K562 (cell line): ENCODE measurements at regions not wholly inside any gene's neighbourhood (a gene's known extent, or its start where the extent isn't known, plus 50 kb on each side); places are given as distances from the start of the nearest gene placed in this dataset.

Experiments used
- ATAC-seq: fragments of 200-7000 bp; cut with Tn5 transposase; 3 replicates; pipeline ENCODE4 v1.9.1; 2020; ENCODE audit warnings: moderate library complexity
- BruUV-seq: library from RNA; stranded (reverse); fragments of 400-500 nt; replicated peaks from 2 replicates; lab custom pipeline; 2021; lab: Mats Ljungman, UMichigan
- CTCF ChIA-PET: fragments of 300-600 bp; formaldehyde crosslinking; extraction: SDS; loops from one replicate; lab custom pipeline; 2021; ENCODE audit warnings: low intra/inter-chr PET ratio; lab: Yijun Ruan, JAX
- POLR2A ChIA-PET: fragments of 300-600, 350-650 bp; sonication (Branson Sonifier 250); formaldehyde crosslinking; extraction: SDS; loops from one replicate; lab custom pipeline; 2021; ENCODE audit warnings: antibody characterized with exemption, inconsistent platforms; lab: Yijun Ruan, JAX
- DNase-seq, 4 experiments: peaks; one replicate each; pipeline versions ENCODE4 v3.0.0 to v3.0.0-alpha.2; 2011 to 2018; ENCODE audit warnings: low spot score in 3 of 4, mixed read lengths in 3 of 4; ENCODE audit errors: extremely low read depth in 1 of 4
- FAIRE-seq: peaks from 2 replicates; lab custom pipeline; 2011; peaks lifted over from hg19 to GRCh38; lab: Jason Lieb, UNC
- H2AFZ ChIP-seq: 2 replicates; pipeline ENCODE4 v1.6.0; 2011; ENCODE audit warnings: low read depth, low read length, control low read depth, inconsistent platforms
- H3K27ac ChIP-seq: fragments of 200-600 bp; 3 replicates; pipeline ENCODE4 v1.8.0; 2011; ENCODE audit warnings: low read depth, mild to moderate bottlenecking, control low read depth, inconsistent platforms, low read length, moderate library complexity, mixed read lengths; ENCODE audit errors: extremely low read depth
- H3K27me3 ChIP-seq, 2 experiments: fragments of 300-600 bp in 1 of 2; 2 replicates in 1 of 2; 3 replicates in 1 of 2; pipeline versions ENCODE4 v1.6.0 to v1.8.0; 2011; ENCODE audit warnings: inconsistent platforms in 2 of 2, low read length in 2 of 2, mild to moderate bottlenecking in 1 of 2, mixed read lengths in 1 of 2, moderate library complexity in 1 of 2; ENCODE audit not compliant: control insufficient read depth in 2 of 2, insufficient read depth in 2 of 2
- H3K36me3 ChIP-seq: fragments of 300-600 bp; 3 replicates; pipeline ENCODE4 v1.8.0; 2011; ENCODE audit warnings: mild to moderate bottlenecking, low read length, inconsistent platforms; ENCODE audit not compliant: control insufficient read depth, insufficient read depth
- H3K4me1 ChIP-seq, 2 experiments: fragments of 200-600 bp in 1 of 2; replicated peaks in 1 of 2; 2 replicates in 1 of 2; 3 replicates in 1 of 2; pipeline versions ENCODE4 v1.5.1 to v1.8.0; 2011; ENCODE audit warnings: inconsistent platforms in 2 of 2, low read length in 2 of 2, mild to moderate bottlenecking in 1 of 2, mixed read lengths in 1 of 2, moderate library complexity in 1 of 2; ENCODE audit not compliant: control insufficient read depth in 2 of 2, insufficient read depth in 2 of 2
- H3K4me2 ChIP-seq: 2 replicates; pipeline ENCODE4 v1.6.1; 2011; ENCODE audit warnings: low read length, control low read depth, inconsistent platforms, mixed read lengths; ENCODE audit not compliant: insufficient read depth
- H3K4me3 ChIP-seq: fragments of 200-600 bp; sonication (generic), shearing (Covaris generic); 2 replicates; pipeline ENCODE4 v1.5.1; 2016; ENCODE audit warnings: control low read depth, inconsistent platforms
- H3K79me2 ChIP-seq: fragments of 200-600 bp; 3 replicates; pipeline ENCODE4 v1.8.0; 2011; ENCODE audit warnings: low read length, inconsistent platforms; ENCODE audit not compliant: control insufficient read depth, insufficient read depth
- H3K9ac ChIP-seq, 2 experiments: 2 replicates each; pipeline versions ENCODE4 v1.6.0 to v1.6.1; 2011; ENCODE audit warnings: low read depth in 2 of 2, low read length in 2 of 2, control low read depth in 1 of 2, inconsistent platforms in 1 of 2, mild to moderate bottlenecking in 1 of 2, mixed read lengths in 1 of 2; ENCODE audit not compliant: insufficient read depth in 1 of 2
- H3K9me1 ChIP-seq: one replicate; pipeline ENCODE4 v1.6.0; 2011; ENCODE audit warnings: inconsistent platforms, mild to moderate bottlenecking, low read length, moderate library complexity; ENCODE audit not compliant: control insufficient read depth, insufficient read depth
- H3K9me3 ChIP-seq: replicated peaks from 2 replicates; pipeline ENCODE4 v1.5.1; 2011; ENCODE audit warnings: low read depth, low read length, inconsistent platforms; ENCODE audit not compliant: control insufficient read depth, insufficient read depth
- H4K20me1 ChIP-seq: replicated peaks from 2 replicates; pipeline ENCODE4 v1.6.1; 2011; ENCODE audit warnings: low read length, inconsistent platforms, mixed read lengths; ENCODE audit not compliant: control insufficient read depth, insufficient read depth
- CAMTA2 ChIP-seq: fragments of 250-450 bp; sonication (Bioruptor Pico); conservative IDR thresholded peaks from 2 replicates; pipeline ENCODE4 v1.5.1; 2022
- CGGBP1 ChIP-seq: fragments of 250-450 bp; sonication (Bioruptor Pico); IDR thresholded peaks from 2 replicates; pipeline ENCODE4 v1.9.0; 2021; ENCODE audit warnings: mild to moderate bottlenecking
- CREB5 ChIP-seq: fragments of 250-450 bp; sonication (Bioruptor Pico); IDR thresholded peaks from 2 replicates; pipeline ENCODE4 v1.5.0; 2020; ENCODE audit warnings: mild to moderate bottlenecking
- DEAF1 ChIP-seq: fragments of 450-650 bp; formaldehyde crosslinking; IDR thresholded peaks from 2 replicates; pipeline ENCODE4 v1.4.0; 2020; ENCODE audit warnings: mild to moderate bottlenecking, moderate library complexity
- FOXA3 ChIP-seq, 2 experiments: fragments of 450-650 bp in 1 of 2; sonication (generic) in 1 of 2; formaldehyde crosslinking; IDR thresholded peaks in 1 of 2; conservative IDR thresholded peaks in 1 of 2; 2 replicates each; pipeline versions ENCODE4 v1.4.0 to v1.8.0; 2020 to 2022; ENCODE audit warnings: mild to moderate bottlenecking in 2 of 2, missing genetic modification reagents in 1 of 2
- HEY1 ChIP-seq: fragments of 250-450 bp; sonication (Bioruptor Pico); IDR thresholded peaks from 2 replicates; pipeline ENCODE4 v1.5.0; 2020; ENCODE audit warnings: mild to moderate bottlenecking, moderate library complexity, borderline replicate concordance
- IRF9 ChIP-seq: fragments of 450-650 bp; IDR thresholded peaks from 2 replicates; pipeline ENCODE4 v1.6.1; 2016; ENCODE audit warnings: missing biosample characterization, missing genetic modification characterization
- MED1 ChIP-seq: sonication (generic); formaldehyde crosslinking; IDR thresholded peaks from 2 replicates; pipeline ENCODE4 v1.8.1; 2023; ENCODE audit warnings: missing genetic modification reagents, borderline replicate concordance
- NONO ChIP-seq, 2 experiments: fragments of 200-400 bp in 1 of 2; fragments of 450-650 bp in 1 of 2; formaldehyde crosslinking in 1 of 2; IDR thresholded peaks; 2 replicates each; pipeline ENCODE4 v1.6.1; 2017; ENCODE audit warnings: low read depth in 2 of 2, mild to moderate bottlenecking in 2 of 2, moderate library complexity in 2 of 2, low read length in 1 of 2
- ZKSCAN3 ChIP-seq: fragments of 250-450 bp; sonication (Bioruptor Pico); IDR thresholded peaks from 2 replicates; pipeline ENCODE4 v1.4.0; 2020
- ZNF511 ChIP-seq: sonication (generic); formaldehyde crosslinking; IDR thresholded peaks from 2 replicates; pipeline ENCODE4 v1.8.0; 2022; ENCODE audit warnings: mild to moderate bottlenecking, missing genetic modification reagents
- ZNF57 ChIP-seq: fragments of 450-650 bp; formaldehyde crosslinking; IDR thresholded peaks from 2 replicates; pipeline ENCODE4 v1.4.0; 2020; ENCODE audit warnings: mild to moderate bottlenecking, moderate library complexity
- ZNF609 ChIP-seq: sonication (generic); formaldehyde crosslinking; IDR thresholded peaks from 2 replicates; pipeline ENCODE4 v1.8.1; 2023; ENCODE audit warnings: missing genetic modification reagents, mild to moderate bottlenecking, borderline replicate concordance
- WGBS: fragments of 100-300 bp; shearing (Covaris generic); methylation state at CpG from one replicate; pipeline ENCODE4 v1.1.6; 2016; ENCODE audit warnings: low coverage, mixed read lengths; ENCODE audit not compliant: insufficient coverage; ENCODE audit errors: missing lambda C conversion rate; 5-methylcytosine and 5-hydroxymethylcytosine counted together
- in situ Hi-C: fragments of 300-500 bp; cut with MboI; formaldehyde crosslinking; loops from 4 replicates; pipeline ENCODE4 v1.15.0; 2018; ENCODE audit warnings: inconsistent platforms, mixed read lengths
- intact Hi-C: fragments of 100-400 bp; cut with micrococcal nuclease; formaldehyde crosslinking; loops from 2 replicates; pipeline ENCODE4 v1.14.2; 2022

GRCh38 chr7:22617166-22617565, 109.8 kb upstream of the IL6 start:
- no peaks in the 10 kb centered on the region for H4K20me1 ChIP-seq
- FAIRE-seq = no peak
- H3K4me1 ChIP-seq = no peaks in the 10 kb centered on the region
- POLR2A ChIA-PET = interaction anchor here (0.6 kb wide), 1 partner anchor 253 kb away, joined by 4 read pairs; no protein-coding TSS in a partner anchor
- in situ Hi-C loops (no loop called here), intact Hi-C loops (no loop called here)
- no peak overlapping the region for H3K4me2 ChIP-seq
- 42% methylated on average over 4 of the region's 4 CpGs for WGBS
- CTCF ChIA-PET = no interaction called here
- H3K9ac ChIP-seq = no peak overlapping the region
- no peak for DNase-seq
- H2AFZ ChIP-seq = no peak overlapping the region
- no peak for ATAC-seq
- no TSS peak for BruUV-seq
- H3K27ac ChIP-seq = no peak overlapping the region
- H3K79me2 ChIP-seq = no peaks in the 10 kb centered on the region
- no peaks in the 10 kb centered on the region for H3K9me1 ChIP-seq
- no peaks in the 10 kb centered on the region for H3K27me3 ChIP-seq
- H3K4me3 ChIP-seq = no peak overlapping the region
- H3K36me3 ChIP-seq = no peaks in the 10 kb centered on the region; the same call in 2 of the 3 replicates
- peaks cover 2% of the 10 kb centered on the region; the same call in 1 of the 2 replicates for H3K9me3 ChIP-seq
- TF ChIP-seq MED1 (CRISPR knock-in tag) = no peak
- no peak for TF ChIP-seq ZNF57 (CRISPR knock-in tag)
- no peak for TF ChIP-seq IRF9 (tag)
- no peak for TF ChIP-seq FOXA3 (CRISPR knock-in tag; conservative IDR thresholded peaks at IDR 0.05 in 1 of 2, IDR thresholded peaks at IDR 0.05 in 1 of 2)
- no peak for TF ChIP-seq ZKSCAN3
- TF ChIP-seq CGGBP1 (CRISPR knock-in tag) = no peak
- no peak for TF ChIP-seq NONO (IDR thresholded peaks at IDR 0.05; ENCODE audit: low read depth in 2 of 2, low read length in 1 of 2)
- no peak for TF ChIP-seq DEAF1 (CRISPR knock-in tag)
- no peak for TF ChIP-seq HEY1 (CRISPR knock-in tag)
- TF ChIP-seq CAMTA2 = no peak
- no peak for TF ChIP-seq CREB5 (CRISPR knock-in tag)
- TF ChIP-seq ZNF511 (CRISPR knock-in tag) = no peak
- TF ChIP-seq ZNF609 (CRISPR knock-in tag) = no peak
